ENCODE measurements at regions not wholly inside any gene's neighbourhood (a gene's known extent, or its start where the extent isn't known, plus 50 kb on each side); places are given as distances from the start of the nearest gene placed in this dataset.

DNA sequence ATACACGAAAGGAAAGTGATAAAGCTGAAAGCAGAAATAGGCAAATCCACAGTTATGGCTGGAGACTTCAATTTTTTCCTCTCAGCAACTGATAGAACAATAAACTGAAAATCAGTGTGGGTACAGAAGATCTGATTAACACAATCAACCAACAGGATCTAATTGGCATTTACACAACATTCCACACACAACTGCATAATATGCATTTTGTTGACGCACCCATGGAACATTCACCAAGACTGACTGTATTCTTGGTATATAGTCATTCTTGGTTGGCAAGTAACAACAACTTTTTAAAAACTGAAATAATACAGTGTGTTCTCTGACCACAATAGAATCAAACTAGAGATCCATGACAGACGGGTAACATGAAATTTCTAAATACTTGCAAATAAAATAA is 218.7 kb upstream of the S1PR3 start:
- H3K4me3 ChIP-seq (replicated peaks in 1 of 2; ENCODE audit: low read depth in 2 of 2, low read length in 2 of 2) = no peak overlapping the region
- TF ChIP-seq, protein P1, sequence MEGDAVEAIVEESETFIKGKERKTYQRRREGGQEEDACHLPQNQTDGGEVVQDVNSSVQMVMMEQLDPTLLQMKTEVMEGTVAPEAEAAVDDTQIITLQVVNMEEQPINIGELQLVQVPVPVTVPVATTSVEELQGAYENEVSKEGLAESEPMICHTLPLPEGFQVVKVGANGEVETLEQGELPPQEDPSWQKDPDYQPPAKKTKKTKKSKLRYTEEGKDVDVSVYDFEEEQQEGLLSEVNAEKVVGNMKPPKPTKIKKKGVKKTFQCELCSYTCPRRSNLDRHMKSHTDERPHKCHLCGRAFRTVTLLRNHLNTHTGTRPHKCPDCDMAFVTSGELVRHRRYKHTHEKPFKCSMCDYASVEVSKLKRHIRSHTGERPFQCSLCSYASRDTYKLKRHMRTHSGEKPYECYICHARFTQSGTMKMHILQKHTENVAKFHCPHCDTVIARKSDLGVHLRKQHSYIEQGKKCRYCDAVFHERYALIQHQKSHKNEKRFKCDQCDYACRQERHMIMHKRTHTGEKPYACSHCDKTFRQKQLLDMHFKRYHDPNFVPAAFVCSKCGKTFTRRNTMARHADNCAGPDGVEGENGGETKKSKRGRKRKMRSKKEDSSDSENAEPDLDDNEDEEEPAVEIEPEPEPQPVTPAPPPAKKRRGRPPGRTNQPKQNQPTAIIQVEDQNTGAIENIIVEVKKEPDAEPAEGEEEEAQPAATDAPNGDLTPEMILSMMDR (IDR thresholded peaks at IDR 0.05; ENCODE audit: low read depth, low read length) = no peak
- peak in 1 of 2 donors; percentile 75 for DNase-seq (ENCODE audit: low read depth in 2 of 2)

GRCh38 chr9:88773126-88773525 is 218.1 kb upstream of the S1PR3 start:
- no peak for DNase-seq (ENCODE audit: low read depth in 2 of 2)
- TF ChIP-seq, protein P1 (IDR thresholded peaks at IDR 0.05; ENCODE audit: low read depth, low read length) = no peak
- no peak overlapping the region for H3K4me3 ChIP-seq (replicated peaks in 1 of 2; ENCODE audit: low read depth in 2 of 2, low read length in 2 of 2)

GRCh38 chr9:88773627-88774244 is 217.5 kb upstream of the S1PR3 start:
- no peak overlapping the region for H3K4me3 ChIP-seq (replicated peaks in 1 of 2; ENCODE audit: low read depth in 2 of 2, low read length in 2 of 2)
- TF ChIP-seq, protein P1 (IDR thresholded peaks at IDR 0.05; ENCODE audit: low read depth, low read length) = peak; percentile 38
- DNase-seq (ENCODE audit: low read depth in 2 of 2) = peak; percentile 72 to 79

- DNase-seq (ENCODE audit: low read depth in 2 of 2) = peak; percentile 96 to 98
- TF ChIP-seq, protein P1 (IDR thresholded peaks at IDR 0.05; ENCODE audit: low read depth, low read length) = no peak
- no peak overlapping the region for H3K4me3 ChIP-seq (replicated peaks in 1 of 2; ENCODE audit: low read depth in 2 of 2, low read length in 2 of 2)
Measured at GRCh38 chr9:88775037-88775471, 216.2 kb upstream of the S1PR3 start.

DNA sequence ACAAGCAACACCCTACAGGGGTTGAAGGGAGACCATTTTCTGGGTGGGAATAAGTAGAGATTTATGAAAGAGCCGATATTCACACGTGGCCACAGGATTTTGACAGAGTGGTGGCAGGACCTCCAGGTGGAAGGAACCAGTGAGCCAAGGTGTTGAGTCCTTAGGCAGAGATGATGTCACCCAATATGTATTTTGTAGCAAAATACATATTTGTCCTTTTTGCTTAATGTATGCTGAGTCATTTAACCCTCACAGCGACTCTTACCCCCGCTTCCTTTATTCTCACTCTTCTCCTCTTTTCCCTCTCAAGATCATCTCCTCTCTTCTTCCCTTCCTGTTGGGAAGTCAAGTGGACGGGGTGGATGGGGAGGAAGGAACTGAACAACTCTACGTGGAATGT is 215.7 kb upstream of the S1PR3 start:
- H3K4me3 ChIP-seq (replicated peaks in 1 of 2; ENCODE audit: low read depth in 2 of 2, low read length in 2 of 2) = no peak overlapping the region
- TF ChIP-seq, protein P1 (IDR thresholded peaks at IDR 0.05; ENCODE audit: low read depth, low read length) = no peak
- DNase-seq (ENCODE audit: low read depth in 2 of 2) = peak in 1 of 2 donors; percentile 90

GRCh38 chr9:88775966-88776365 is 215.3 kb upstream of the S1PR3 start:
- no peak for DNase-seq (ENCODE audit: low read depth in 2 of 2)
- no peak overlapping the region for H3K4me3 ChIP-seq (replicated peaks in 1 of 2; ENCODE audit: low read depth in 2 of 2, low read length in 2 of 2)
- TF ChIP-seq, protein P1 (IDR thresholded peaks at IDR 0.05; ENCODE audit: low read depth, low read length) = no peak

Measured in cardiac fibroblast (primary cell).